ENCODE measurements at regions not wholly inside any gene's neighbourhood (a gene's known extent, or its start where the extent isn't known, plus 50 kb on each side); places are given as distances from the start of the nearest gene placed in this dataset.

DNA sequence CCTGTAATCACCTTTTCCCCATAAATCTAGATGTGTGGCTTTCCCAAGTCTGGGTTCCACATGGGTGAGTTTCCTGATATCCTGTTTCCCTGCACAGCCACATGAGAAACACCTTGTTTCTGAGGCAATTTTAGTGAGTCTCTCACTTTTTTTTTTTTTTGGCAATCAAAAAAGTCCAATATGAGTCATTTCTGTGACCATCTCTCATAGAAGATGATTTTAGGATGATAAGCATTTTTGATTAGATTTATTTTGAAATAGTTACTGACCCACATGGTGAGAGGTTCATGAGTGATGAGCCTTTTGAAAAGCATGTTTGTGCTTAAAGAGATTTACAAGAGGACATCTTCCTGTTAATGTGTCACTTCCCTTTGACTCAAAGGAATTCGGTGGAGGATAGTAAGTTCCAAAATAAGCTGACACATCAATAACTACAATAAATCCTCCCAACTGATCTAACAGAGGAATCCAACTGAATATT lies 464.0 kb downstream of the INHBA start:
- no peak overlapping the region for H3K4me3 ChIP-seq (ENCODE audit: control insufficient read depth, low read depth, low read length)
- peak; percentile 71 for DNase-seq (ENCODE audit: low read depth)
- TF ChIP-seq CTCF (conservative IDR thresholded peaks at IDR 0.05; ENCODE audit: control insufficient read depth, insufficient read depth, low read depth, low read length) = no peak

GRCh38 chr7:41237956-41238355 lies 464.9 kb downstream of the INHBA start:
- no peak overlapping the region for H3K4me3 ChIP-seq (ENCODE audit: control insufficient read depth, low read depth, low read length)
- DNase-seq (ENCODE audit: low read depth) = no peak
- no peak for TF ChIP-seq CTCF (conservative IDR thresholded peaks at IDR 0.05; ENCODE audit: control insufficient read depth, insufficient read depth, low read depth, low read length)

- no peak for TF ChIP-seq CTCF (conservative IDR thresholded peaks at IDR 0.05; ENCODE audit: control insufficient read depth, insufficient read depth, low read depth, low read length)
- DNase-seq (ENCODE audit: low read depth) = peak; percentile 73
- H3K4me3 ChIP-seq (ENCODE audit: control insufficient read depth, low read depth, low read length) = no peak overlapping the region
Measured at GRCh38 chr7:41232086-41232485, 470.8 kb downstream of the INHBA start.

- TF ChIP-seq CTCF (conservative IDR thresholded peaks at IDR 0.05; ENCODE audit: control insufficient read depth, insufficient read depth, low read depth, low read length) = no peak
- no peak overlapping the region for H3K4me3 ChIP-seq (ENCODE audit: control insufficient read depth, low read depth, low read length)
- DNase-seq (ENCODE audit: low read depth) = peak; percentile 71
Measured at GRCh38 chr7:41224063-41224763, 478.7 kb downstream of the INHBA start.

GRCh38 chr7:41222746-41223145 lies 480.1 kb downstream of the INHBA start:
- peak; percentile 60 for DNase-seq (ENCODE audit: low read depth)
- H3K4me3 ChIP-seq (ENCODE audit: control insufficient read depth, low read depth, low read length) = no peak overlapping the region
- TF ChIP-seq CTCF (conservative IDR thresholded peaks at IDR 0.05; ENCODE audit: control insufficient read depth, insufficient read depth, low read depth, low read length) = no peak

DNA sequence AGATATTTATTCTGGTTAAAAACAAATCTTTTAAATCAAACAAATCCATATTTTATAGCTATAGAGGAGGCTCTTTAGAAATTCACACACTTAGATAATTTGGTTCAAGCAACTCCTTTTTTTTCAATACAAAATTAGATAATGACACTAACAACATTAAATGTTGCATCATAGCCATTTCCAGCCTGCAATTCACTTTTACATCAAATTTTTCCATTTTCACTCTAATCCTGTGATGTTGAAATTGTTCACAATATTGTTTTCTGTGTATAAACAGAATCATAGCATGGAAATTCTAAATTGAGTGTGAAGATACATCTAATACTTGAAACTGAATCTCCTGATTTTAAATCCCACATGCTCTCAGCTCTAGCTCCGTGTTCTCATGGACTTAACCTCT lies 482.6 kb downstream of the INHBA start:
- DNase-seq (ENCODE audit: low read depth) = no peak
- TF ChIP-seq CTCF (conservative IDR thresholded peaks at IDR 0.05; ENCODE audit: control insufficient read depth, insufficient read depth, low read depth, low read length) = no peak
- no peak overlapping the region for H3K4me3 ChIP-seq (ENCODE audit: control insufficient read depth, low read depth, low read length)

All from fibroblast of mammary gland (primary cell).